GM21367 (cell line): ENCODE measurements at regions not wholly inside any gene's neighbourhood (a gene's known extent, or its start where the extent isn't known, plus 50 kb on each side); places are given as distances from the start of the nearest gene placed in this dataset.
"Not testable (repeated sequence)": the region's sequence is repeated elsewhere in the genome, so short reads cannot be mapped to it uniquely, and the experiment has no call there.

Source experiments
- ATAC-seq: cut with Tn5 transposase; IDR thresholded peaks from one replicate; pipeline ENCODE4 v1.9.1; 2021; ENCODE audit not compliant: unreplicated experiment

GRCh38 chr10:131363416-131363815 is 51.9 kb upstream of the TCERG1L start:
- ATAC-seq, result no peak

DNA sequence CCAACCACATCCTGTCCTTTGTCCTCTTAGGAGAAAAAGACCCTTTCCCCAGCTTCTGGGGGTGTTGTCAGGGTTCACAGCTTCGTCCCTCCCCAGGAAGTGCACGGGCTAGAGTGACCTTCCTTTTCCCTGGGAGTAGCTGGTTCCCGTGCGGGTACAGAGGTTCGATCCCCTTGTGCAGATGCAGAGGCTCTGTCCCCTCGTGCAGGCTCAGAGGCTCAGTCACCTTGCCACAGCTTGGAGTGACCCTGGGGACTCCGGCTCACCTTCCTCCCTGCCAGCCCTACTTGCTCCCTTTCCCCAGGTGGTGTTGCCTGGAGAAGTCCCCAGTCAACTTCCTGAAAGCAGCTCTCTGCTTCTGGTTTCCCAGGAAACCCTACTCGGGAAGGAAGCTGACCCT is 60.0 kb upstream of the TCERG1L start:
- ATAC-seq, result no peak

- no peak for ATAC-seq
Measured at GRCh38 chr10:131381576-131381975, 70.1 kb upstream of the TCERG1L start.

DNA sequence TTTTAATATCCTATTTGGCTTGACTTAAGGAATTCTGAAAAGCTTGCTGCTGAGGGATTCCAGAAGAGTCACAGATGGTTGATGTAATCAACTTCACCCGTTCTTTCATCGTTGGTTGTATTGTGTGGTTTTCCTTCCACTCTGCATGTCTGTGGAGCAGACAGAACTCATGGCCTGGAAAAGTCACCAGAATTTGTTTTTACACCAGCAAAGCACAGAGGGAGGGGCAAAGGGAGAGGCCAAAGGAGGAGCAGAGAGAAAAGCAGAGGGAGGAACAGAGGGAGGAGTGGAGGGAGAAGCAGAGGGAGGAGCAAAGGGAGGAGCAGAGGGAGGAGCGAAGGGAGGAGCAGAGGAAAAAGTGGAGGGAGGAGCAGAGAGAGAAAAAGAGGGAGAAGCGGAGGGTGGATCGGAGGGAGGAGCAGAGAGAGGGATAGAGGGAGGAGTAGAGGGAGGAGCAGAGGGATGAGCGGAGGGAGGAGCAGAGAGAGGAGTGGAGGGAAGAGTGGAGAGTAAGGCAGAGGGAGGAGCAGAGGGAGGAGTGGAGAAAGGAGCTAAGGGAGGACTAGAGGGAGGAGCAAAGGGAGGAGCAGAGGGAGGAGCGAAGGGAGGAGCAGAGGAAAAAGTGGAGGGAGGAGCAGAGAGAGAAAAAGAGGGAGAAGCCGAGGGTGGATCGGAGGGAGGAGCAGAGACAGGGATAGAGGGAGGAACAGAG is 73.8 kb upstream of the TCERG1L start:
- not testable (repeated sequence) for ATAC-seq

DNA sequence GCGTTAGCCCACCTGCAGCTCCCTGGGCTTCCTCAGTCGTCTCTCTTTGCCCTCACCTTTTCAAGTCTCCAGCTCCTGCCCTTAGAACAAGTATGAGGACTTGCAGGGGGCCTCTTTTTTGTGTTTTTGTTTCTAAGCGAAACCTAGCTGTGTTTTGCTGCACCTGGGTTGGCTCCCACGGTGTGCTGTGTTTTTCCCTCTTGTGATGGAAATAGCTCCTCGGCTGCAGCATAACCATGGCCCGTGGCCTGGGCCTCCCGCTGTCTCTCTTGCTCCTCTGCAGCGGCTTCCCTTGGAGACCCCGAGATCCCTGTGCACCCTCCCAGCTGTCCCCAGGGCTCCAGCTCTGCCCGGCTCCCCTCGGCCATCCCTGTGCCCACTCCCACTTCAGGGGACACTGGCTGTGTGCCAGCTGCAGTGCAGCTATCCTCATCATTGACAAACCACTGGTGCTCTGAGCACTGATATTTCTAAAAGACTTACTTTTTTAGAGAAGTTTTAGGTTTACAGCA is 75.6 kb upstream of the TCERG1L start:
- ATAC-seq, result no peak

DNA sequence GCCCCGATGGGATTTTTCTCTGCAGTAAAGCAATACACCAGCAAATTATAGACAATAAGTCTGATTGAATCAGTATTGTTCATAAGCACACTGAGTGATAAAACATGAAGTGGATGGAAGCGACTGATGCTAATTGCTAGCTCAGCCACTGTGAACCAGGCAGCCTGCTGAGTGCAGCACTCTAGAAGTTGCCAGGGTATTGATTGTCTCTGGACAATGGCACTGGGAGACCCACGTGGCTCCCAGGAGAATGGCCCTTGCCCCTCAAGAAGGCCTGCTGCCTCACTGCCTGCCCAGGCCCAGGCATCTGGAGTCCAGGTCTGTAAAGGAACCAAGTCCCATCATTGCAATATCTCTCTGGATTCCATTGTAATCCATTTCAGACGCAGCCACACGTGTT is 80.4 kb upstream of the TCERG1L start:
- ATAC-seq, result no peak

GRCh38 chr10:131396121-131397050 is 84.9 kb upstream of the TCERG1L start:
- no peak for ATAC-seq

GRCh38 chr10:131398166-131398565 is 86.6 kb upstream of the TCERG1L start:
- ATAC-seq, result no peak

- no peak for ATAC-seq
Measured at GRCh38 chr10:131399981-131400380, 88.5 kb upstream of the TCERG1L start.

DNA sequence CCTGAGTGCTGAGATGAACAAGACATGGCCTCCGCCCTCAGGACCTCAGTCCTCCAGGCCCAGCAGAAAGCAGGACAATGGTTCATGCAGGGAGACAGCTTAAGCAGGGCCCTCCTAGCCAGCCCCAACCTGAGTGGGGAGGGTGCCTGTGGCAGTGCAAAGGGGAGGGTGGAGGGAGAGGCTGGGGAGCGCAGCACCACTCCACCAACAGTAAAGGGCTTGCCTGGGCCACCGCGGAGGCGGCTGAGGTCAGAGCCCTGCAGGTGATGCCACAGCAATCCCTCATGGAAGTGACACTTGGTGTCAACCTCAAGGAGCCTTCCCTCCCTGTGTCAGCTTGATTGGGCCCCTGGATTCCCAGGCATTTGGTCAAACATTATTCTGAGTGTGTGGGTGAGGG is 89.0 kb upstream of the TCERG1L start:
- no peak for ATAC-seq

- ATAC-seq, result no peak
Measured at GRCh38 chr10:131402771-131403650, 91.5 kb upstream of the TCERG1L start.

- no peak for ATAC-seq
Measured at GRCh38 chr10:131403936-131404335, 92.4 kb upstream of the TCERG1L start.

GRCh38 chr10:131404886-131405285 is 93.4 kb upstream of the TCERG1L start:
- ATAC-seq, result no peak

- ATAC-seq, result no peak
Measured at GRCh38 chr10:131406676-131407392, 95.3 kb upstream of the TCERG1L start.

DNA sequence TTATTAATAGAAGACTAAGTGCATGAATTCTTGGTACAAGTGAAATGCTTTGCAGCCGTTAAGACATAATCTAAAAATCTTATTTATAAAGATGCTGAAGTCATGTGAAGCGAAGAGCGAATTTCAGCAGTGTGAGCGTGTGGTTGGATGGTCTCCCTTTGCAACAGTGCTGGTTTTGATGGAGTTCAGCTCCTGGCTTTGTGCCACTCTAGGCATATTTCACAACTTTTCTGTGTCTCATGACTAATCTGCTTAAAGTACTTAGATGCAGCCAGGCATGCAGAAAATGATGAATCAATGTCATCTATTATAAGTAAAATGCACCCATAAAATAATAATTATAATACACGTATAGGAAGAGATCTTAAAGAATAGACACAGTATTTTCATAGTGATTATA is 107.2 kb upstream of the TCERG1L start:
- ATAC-seq, result no peak

- no peak for ATAC-seq
Measured at GRCh38 chr10:131419797-131420196, 108.3 kb upstream of the TCERG1L start.

DNA sequence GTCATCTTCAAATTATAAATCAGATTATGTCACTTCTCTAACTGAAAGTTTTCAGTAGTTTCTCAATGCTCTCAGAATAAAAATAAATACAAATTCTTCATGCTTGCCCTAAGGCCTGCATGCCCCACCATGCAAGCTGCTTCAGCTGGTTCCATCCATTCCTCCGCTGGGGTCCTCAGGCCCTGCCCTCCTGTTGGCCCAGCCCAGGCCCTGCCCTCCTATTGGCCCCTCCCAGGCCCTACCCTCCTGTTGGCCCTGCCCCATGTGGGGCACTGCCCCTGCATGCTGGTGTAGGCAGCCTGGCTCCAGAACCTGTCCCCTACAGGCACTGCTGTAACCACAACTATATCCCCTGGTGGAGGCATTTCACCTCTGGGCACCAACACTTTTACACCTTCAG is 109.3 kb upstream of the TCERG1L start:
- ATAC-seq, result no peak

GRCh38 chr10:131421381-131421780 is 109.9 kb upstream of the TCERG1L start:
- ATAC-seq, result no peak

GRCh38 chr10:131422731-131423130 is 111.2 kb upstream of the TCERG1L start:
- ATAC-seq, result no peak

GRCh38 chr10:131424053-131424452 is 112.5 kb upstream of the TCERG1L start:
- ATAC-seq, result no peak
